ENCODE measurements at regions not wholly inside any gene's neighbourhood (a gene's known extent, or its start where the extent isn't known, plus 50 kb on each side); places are given as distances from the start of the nearest gene placed in this dataset. TPM values are rescaled to one million over a fixed set of nuclear protein-coding genes. Genes with fewer than 3 reads are reported as not detected.
"Not testable (repeated sequence)": the region's sequence is repeated elsewhere in the genome, so short reads cannot be mapped to it uniquely, and the experiment has no call there.

- ATAC-seq (ENCODE audit: low FRiP score) = no peak
- no peak for DNase-seq (ENCODE audit: low spot score)
- TF ChIP-seq CTCF (IDR thresholded peaks at IDR 0.05) = no peak
These were observed 56.6 kb upstream of the ZPLD1 start for GRCh38 chr3:102378216-102378615.

GRCh38 chr3:102382201-102382600 lies 52.6 kb upstream of the ZPLD1 start:
- not testable (repeated sequence) for DNase-seq (ENCODE audit: low spot score); ATAC-seq (ENCODE audit: low FRiP score)

Small RNA genes in the stretch of these regions (small RNA-seq; reads per million reads assigned to genes)
- gene AC106712.1 (not detected), gene RF00019 (not detected)
